CD4-positive, alpha-beta T cell treated with Interferon alpha-2 for 1 hour (primary cell): ENCODE measurements at regions not wholly inside any gene's neighbourhood (a gene's known extent, or its start where the extent isn't known, plus 50 kb on each side); places are given as distances from the start of the nearest gene placed in this dataset.

Source experiments
- DNase-seq, 2 donors: peaks; one replicate each; pipeline ENCODE4 v3.0.0-alpha.2; 2020 to 2022

- DNase-seq = no peak
These were observed 153.6 kb upstream of the LINGO1 start for GRCh38 chr15:77786181-77786890.

- DNase-seq = no peak
These were observed 151.9 kb upstream of the LINGO1 start for GRCh38 chr15:77784361-77785292.

- DNase-seq = no peak
These were observed 150.9 kb upstream of the LINGO1 start for GRCh38 chr15:77783636-77784035.

GRCh38 chr15:77782691-77783090, 150.0 kb upstream of the LINGO1 start:
- no peak for DNase-seq

- DNase-seq = no peak
These were observed 149.2 kb upstream of the LINGO1 start for GRCh38 chr15:77781946-77782240.

GRCh38 chr15:77781151-77781945, 148.6 kb upstream of the LINGO1 start:
- DNase-seq = no peak

- DNase-seq = no peak
These were observed 146.1 kb upstream of the LINGO1 start for GRCh38 chr15:77778802-77779201.

- no peak for DNase-seq
These were observed 143.1 kb upstream of the LINGO1 start for GRCh38 chr15:77775837-77776236.

GRCh38 chr15:77775373-77775772, 142.7 kb upstream of the LINGO1 start:
- DNase-seq = no peak

- DNase-seq = no peak
These were observed 141.6 kb upstream of the LINGO1 start for GRCh38 chr15:77774350-77774749.

- DNase-seq = no peak
These were observed 141.2 kb upstream of the LINGO1 start for GRCh38 chr15:77773903-77774302.

GRCh38 chr15:77772641-77773402, 140.1 kb upstream of the LINGO1 start:
- no peak for DNase-seq

GRCh38 chr15:77771616-77772015, 138.9 kb upstream of the LINGO1 start:
- no peak for DNase-seq

GRCh38 chr15:77769700-77770099, 137.0 kb upstream of the LINGO1 start:
- DNase-seq = no peak

GRCh38 chr15:77768521-77769078, 135.9 kb upstream of the LINGO1 start:
- DNase-seq = no peak

GRCh38 chr15:77768107-77768506, 135.4 kb upstream of the LINGO1 start:
- DNase-seq = no peak

GRCh38 chr15:77764095-77764494, 131.4 kb upstream of the LINGO1 start:
- DNase-seq = no peak

- no peak for DNase-seq
These were observed 130.1 kb upstream of the LINGO1 start for GRCh38 chr15:77762747-77763355.

GRCh38 chr15:77759896-77760592, 127.3 kb upstream of the LINGO1 start:
- DNase-seq = no peak

GRCh38 chr15:77753939-77754338, 121.2 kb upstream of the LINGO1 start:
- no peak for DNase-seq

- no peak for DNase-seq
These were observed 120.7 kb upstream of the LINGO1 start for GRCh38 chr15:77753281-77753873.
